Panc1 (cell line): ENCODE measurements at regions not wholly inside any gene's neighbourhood (a gene's known extent, or its start where the extent isn't known, plus 50 kb on each side); places are given as distances from the start of the nearest gene placed in this dataset.

Experiments used
- ATAC-seq: fragments of 200-7000 bp; cut with Tn5 transposase; 2 replicates; pipeline ENCODE4 v1.9.1; 2020; ENCODE audit warnings: mild to moderate bottlenecking, moderate library complexity
- BruUV-seq: library from RNA; stranded (reverse); fragments of 400-500 nt; replicated peaks from 2 replicates; lab custom pipeline; 2021; lab: Mats Ljungman, UMichigan
- CTCF ChIA-PET: fragments of 300-600 bp; sonication (Branson Sonifier 250); formaldehyde crosslinking; loops from one replicate; lab custom pipeline; 2022; ENCODE audit warnings: antibody characterized with exemption; lab: Charles Lee
- POLR2A ChIA-PET: fragments of 300-600 bp; sonication (Branson Sonifier 250); formaldehyde crosslinking; loops from one replicate; lab custom pipeline; 2022; ENCODE audit warnings: antibody characterized with exemption; lab: Charles Lee
- DNase-seq: peaks from one replicate; pipeline ENCODE4 v3.0.0-alpha.2; 2010; ENCODE audit warnings: low read depth, low spot score
- H3K27ac ChIP-seq: 2 replicates; pipeline ENCODE4 v1.5.1; 2011; ENCODE audit warnings: mild to moderate bottlenecking, low read length, inconsistent platforms
- H3K27me3 ChIP-seq: fragments of 200-500 bp; sonication (Bioruptor generic); 2 replicates; pipeline ENCODE4 v1.6.0; 2014; ENCODE audit warnings: low read length, inconsistent platforms; ENCODE audit not compliant: control insufficient read depth, insufficient read depth
- H3K36me3 ChIP-seq: fragments of 200-500 bp; sonication (Bioruptor generic); 2 replicates; pipeline ENCODE4 v1.5.1; 2014; ENCODE audit warnings: inconsistent platforms, mild to moderate bottlenecking, low read length, moderate library complexity; ENCODE audit not compliant: control insufficient read depth, insufficient read depth
- H3K4me1 ChIP-seq: 2 replicates; pipeline ENCODE4 v1.5.1; 2011; ENCODE audit warnings: inconsistent platforms, mild to moderate bottlenecking, low read length, moderate library complexity; ENCODE audit not compliant: control insufficient read depth, insufficient read depth
- H3K4me3 ChIP-seq, 2 experiments: 2 replicates each; pipeline ENCODE4 v1.5.1; 2011 to 2012; ENCODE audit warnings: low read depth in 2 of 2, low read length in 2 of 2, mild to moderate bottlenecking in 2 of 2, inconsistent platforms in 1 of 2, moderate library complexity in 1 of 2
- H3K9me3 ChIP-seq: fragments of 200-500 bp; sonication (Bioruptor generic); 2 replicates; pipeline ENCODE4 v1.5.1; 2014; ENCODE audit warnings: low read depth, mild to moderate bottlenecking, inconsistent platforms, low read length, moderate library complexity; ENCODE audit not compliant: control insufficient read depth, insufficient read depth
- POLR2AphosphoS5 ChIP-seq: IDR thresholded peaks from 2 replicates; pipeline ENCODE4 v1.6.1; 2012; ENCODE audit warnings: mild to moderate bottlenecking, low read depth, low read length, moderate library complexity
- SIN3A ChIP-seq: IDR thresholded peaks from 2 replicates; pipeline ENCODE4 v1.6.1; 2012; ENCODE audit warnings: low read depth, mild to moderate bottlenecking, low read length, moderate library complexity, borderline replicate concordance; ENCODE audit not compliant: insufficient read depth
- TCF7L2 ChIP-seq: IDR thresholded peaks from 2 replicates; pipeline ENCODE4 v1.6.1; 2011; ENCODE audit warnings: mild to moderate bottlenecking, low read depth, low read length, inconsistent platforms
- in situ Hi-C: cut with HindIII; loops from 2 replicates; pipeline ENCODE4 v1.10.0; 2016; ENCODE audit warnings: low sequenced_read_pairs, low pct_unique_long_range_greater_than_20kb
- intact Hi-C: fragments of 100-400 bp; cut with micrococcal nuclease; formaldehyde crosslinking; loops from one replicate; pipeline ENCODE4 v1.10.0; 2022; ENCODE audit not compliant: unreplicated experiment
- TF ChIP-seq, protein P1 (sequence below), 2 experiments: IDR thresholded peaks; 2 replicates each; pipeline ENCODE4 v1.6.1; 2011 to 2012; ENCODE audit warnings: low read depth in 2 of 2, control low read depth in 1 of 2, low read length in 1 of 2, mild to moderate bottlenecking in 1 of 2, moderate library complexity in 1 of 2; ENCODE audit not compliant: insufficient read depth in 1 of 2
- TF ChIP-seq, protein P2 (sequence below): fragments of 450-650 bp; IDR thresholded peaks from 2 replicates; pipeline ENCODE4 v1.5.1; 2017; ENCODE audit warnings: mild to moderate bottlenecking

DNA sequence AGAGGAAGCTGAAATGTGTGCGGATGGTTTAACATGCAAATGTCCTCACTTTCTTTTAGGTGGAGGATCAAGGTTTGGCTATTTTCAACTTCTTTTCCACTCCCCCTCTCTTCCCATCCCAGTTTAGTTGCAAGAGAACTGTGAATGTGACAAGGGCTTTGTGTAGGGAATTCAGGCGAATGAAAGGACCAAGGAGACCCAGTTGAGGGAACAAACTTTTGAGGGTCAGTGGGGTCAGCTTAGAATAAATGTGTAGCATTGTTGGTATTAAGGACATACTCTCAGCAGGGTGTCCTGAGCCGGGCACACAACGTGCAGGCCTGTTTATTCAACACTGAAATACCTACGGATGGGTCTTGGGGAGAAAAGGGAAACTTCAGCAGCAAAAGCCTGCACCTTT, 346.0 kb downstream of the PMP22 start:
- H3K27ac ChIP-seq = no peak overlapping the region
- TF ChIP-seq, protein P1, sequence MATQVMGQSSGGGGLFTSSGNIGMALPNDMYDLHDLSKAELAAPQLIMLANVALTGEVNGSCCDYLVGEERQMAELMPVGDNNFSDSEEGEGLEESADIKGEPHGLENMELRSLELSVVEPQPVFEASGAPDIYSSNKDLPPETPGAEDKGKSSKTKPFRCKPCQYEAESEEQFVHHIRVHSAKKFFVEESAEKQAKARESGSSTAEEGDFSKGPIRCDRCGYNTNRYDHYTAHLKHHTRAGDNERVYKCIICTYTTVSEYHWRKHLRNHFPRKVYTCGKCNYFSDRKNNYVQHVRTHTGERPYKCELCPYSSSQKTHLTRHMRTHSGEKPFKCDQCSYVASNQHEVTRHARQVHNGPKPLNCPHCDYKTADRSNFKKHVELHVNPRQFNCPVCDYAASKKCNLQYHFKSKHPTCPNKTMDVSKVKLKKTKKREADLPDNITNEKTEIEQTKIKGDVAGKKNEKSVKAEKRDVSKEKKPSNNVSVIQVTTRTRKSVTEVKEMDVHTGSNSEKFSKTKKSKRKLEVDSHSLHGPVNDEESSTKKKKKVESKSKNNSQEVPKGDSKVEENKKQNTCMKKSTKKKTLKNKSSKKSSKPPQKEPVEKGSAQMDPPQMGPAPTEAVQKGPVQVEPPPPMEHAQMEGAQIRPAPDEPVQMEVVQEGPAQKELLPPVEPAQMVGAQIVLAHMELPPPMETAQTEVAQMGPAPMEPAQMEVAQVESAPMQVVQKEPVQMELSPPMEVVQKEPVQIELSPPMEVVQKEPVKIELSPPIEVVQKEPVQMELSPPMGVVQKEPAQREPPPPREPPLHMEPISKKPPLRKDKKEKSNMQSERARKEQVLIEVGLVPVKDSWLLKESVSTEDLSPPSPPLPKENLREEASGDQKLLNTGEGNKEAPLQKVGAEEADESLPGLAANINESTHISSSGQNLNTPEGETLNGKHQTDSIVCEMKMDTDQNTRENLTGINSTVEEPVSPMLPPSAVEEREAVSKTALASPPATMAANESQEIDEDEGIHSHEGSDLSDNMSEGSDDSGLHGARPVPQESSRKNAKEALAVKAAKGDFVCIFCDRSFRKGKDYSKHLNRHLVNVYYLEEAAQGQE (IDR thresholded peaks at IDR 0.05; ENCODE audit: insufficient read depth in 1 of 2, low read depth in 2 of 2, low read length in 1 of 2) = no peak
- TF ChIP-seq SIN3A (no peak), POLR2AphosphoS5 (no peak), TCF7L2 (no peak)
- TF ChIP-seq, protein P2, sequence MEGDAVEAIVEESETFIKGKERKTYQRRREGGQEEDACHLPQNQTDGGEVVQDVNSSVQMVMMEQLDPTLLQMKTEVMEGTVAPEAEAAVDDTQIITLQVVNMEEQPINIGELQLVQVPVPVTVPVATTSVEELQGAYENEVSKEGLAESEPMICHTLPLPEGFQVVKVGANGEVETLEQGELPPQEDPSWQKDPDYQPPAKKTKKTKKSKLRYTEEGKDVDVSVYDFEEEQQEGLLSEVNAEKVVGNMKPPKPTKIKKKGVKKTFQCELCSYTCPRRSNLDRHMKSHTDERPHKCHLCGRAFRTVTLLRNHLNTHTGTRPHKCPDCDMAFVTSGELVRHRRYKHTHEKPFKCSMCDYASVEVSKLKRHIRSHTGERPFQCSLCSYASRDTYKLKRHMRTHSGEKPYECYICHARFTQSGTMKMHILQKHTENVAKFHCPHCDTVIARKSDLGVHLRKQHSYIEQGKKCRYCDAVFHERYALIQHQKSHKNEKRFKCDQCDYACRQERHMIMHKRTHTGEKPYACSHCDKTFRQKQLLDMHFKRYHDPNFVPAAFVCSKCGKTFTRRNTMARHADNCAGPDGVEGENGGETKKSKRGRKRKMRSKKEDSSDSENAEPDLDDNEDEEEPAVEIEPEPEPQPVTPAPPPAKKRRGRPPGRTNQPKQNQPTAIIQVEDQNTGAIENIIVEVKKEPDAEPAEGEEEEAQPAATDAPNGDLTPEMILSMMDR = no peak
- DNase-seq (no peak), ATAC-seq (no peak)
- H3K4me1 ChIP-seq = no peaks in the 10 kb centered on the region
- no peaks in the 10 kb centered on the region for H3K27me3 ChIP-seq
- intact Hi-C loops = no loop called here
- no peaks in the 10 kb centered on the region for H3K36me3 ChIP-seq
- POLR2A ChIA-PET = interaction anchor here (0.6 kb wide), 1 partner anchor 268 kb away, joined by 3 read pairs; no protein-coding TSS in a partner anchor
- H3K4me3 ChIP-seq = no peak overlapping the region
- CTCF ChIA-PET = no interaction called here
- H3K9me3 ChIP-seq = no peaks in the 10 kb centered on the region
- BruUV-seq = no TSS peak
- in situ Hi-C loops = no loop called here

DNA sequence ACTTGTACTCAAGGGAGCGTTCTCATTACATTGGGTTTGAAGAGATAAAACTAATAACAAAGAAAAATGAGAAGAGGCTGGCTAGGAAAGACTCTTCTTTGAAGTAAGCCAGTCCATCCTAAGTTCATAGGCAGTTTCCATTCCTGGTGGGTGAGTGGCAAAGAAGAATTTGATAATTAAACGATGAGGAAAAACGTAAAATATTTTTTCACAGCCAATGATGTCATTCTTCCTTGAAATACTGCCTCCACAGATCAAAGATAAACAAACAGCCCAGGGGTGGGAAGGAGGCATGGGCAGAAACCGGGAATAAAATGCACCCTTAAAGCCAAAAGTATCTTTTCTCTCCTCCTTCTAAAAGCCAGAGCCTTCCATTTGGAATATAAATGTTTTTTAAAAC, 346.6 kb downstream of the PMP22 start:
- in situ Hi-C loops (no loop called here), intact Hi-C loops (no loop called here)
- ChIA-PET CTCF (no interaction called here), POLR2A (no interaction called here)
- Histone ChIP-seq H3K4me3 (no peak overlapping the region), H3K27ac (no peak overlapping the region), H3K4me1 (no peaks in the 10 kb centered on the region), H3K36me3 (no peaks in the 10 kb centered on the region), H3K27me3 (no peaks in the 10 kb centered on the region), H3K9me3 (no peaks in the 10 kb centered on the region)
- no TSS peak for BruUV-seq
- TF ChIP-seq, protein P2 = no peak
- TF ChIP-seq, protein P1 (IDR thresholded peaks at IDR 0.05; ENCODE audit: insufficient read depth in 1 of 2, low read depth in 2 of 2, low read length in 1 of 2) = no peak
- TF ChIP-seq SIN3A = no peak
- TF ChIP-seq POLR2AphosphoS5 = no peak
- TF ChIP-seq TCF7L2 = no peak
- ATAC-seq (no peak), DNase-seq (no peak)
